Panc1 (cell line): ENCODE measurements at regions not wholly inside any gene's neighbourhood (a gene's known extent, or its start where the extent isn't known, plus 50 kb on each side); places are given as distances from the start of the nearest gene placed in this dataset.

ENCODE experiments used
- CTCF ChIP-seq: fragments of 450-650 bp; IDR thresholded peaks from 2 replicates; pipeline ENCODE4 v1.5.1; 2017; ENCODE audit warnings: mild to moderate bottlenecking
- POLR2AphosphoS5 ChIP-seq: IDR thresholded peaks from 2 replicates; pipeline ENCODE4 v1.6.1; 2012; ENCODE audit warnings: mild to moderate bottlenecking, low read depth, low read length, moderate library complexity
- TF ChIP-seq, protein P1 (sequence below), 2 experiments: IDR thresholded peaks; 2 replicates each; pipeline ENCODE4 v1.6.1; 2011 to 2012; ENCODE audit warnings: low read depth in 2 of 2, control low read depth in 1 of 2, low read length in 1 of 2, mild to moderate bottlenecking in 1 of 2, moderate library complexity in 1 of 2; ENCODE audit not compliant: insufficient read depth in 1 of 2

DNA sequence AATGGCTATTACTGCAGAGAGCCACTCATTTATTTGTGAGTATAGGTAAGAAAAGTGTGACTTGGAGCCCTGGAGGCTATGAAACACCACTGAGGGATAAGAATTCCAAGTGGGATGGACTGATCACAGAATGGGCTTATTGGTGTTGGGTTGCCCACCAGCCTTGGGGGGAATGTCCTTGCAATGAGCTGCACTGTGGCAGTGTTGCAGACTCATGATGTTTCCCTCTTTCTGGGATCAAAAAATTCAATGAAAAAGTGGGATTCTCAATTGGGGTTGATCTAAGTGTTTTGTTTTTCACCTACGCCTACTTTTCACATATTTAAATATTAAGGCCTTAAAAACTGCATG lies 1024.5 kb upstream of the PCDH10 start:
- no peak for TF ChIP-seq CTCF
- TF ChIP-seq, protein P1, sequence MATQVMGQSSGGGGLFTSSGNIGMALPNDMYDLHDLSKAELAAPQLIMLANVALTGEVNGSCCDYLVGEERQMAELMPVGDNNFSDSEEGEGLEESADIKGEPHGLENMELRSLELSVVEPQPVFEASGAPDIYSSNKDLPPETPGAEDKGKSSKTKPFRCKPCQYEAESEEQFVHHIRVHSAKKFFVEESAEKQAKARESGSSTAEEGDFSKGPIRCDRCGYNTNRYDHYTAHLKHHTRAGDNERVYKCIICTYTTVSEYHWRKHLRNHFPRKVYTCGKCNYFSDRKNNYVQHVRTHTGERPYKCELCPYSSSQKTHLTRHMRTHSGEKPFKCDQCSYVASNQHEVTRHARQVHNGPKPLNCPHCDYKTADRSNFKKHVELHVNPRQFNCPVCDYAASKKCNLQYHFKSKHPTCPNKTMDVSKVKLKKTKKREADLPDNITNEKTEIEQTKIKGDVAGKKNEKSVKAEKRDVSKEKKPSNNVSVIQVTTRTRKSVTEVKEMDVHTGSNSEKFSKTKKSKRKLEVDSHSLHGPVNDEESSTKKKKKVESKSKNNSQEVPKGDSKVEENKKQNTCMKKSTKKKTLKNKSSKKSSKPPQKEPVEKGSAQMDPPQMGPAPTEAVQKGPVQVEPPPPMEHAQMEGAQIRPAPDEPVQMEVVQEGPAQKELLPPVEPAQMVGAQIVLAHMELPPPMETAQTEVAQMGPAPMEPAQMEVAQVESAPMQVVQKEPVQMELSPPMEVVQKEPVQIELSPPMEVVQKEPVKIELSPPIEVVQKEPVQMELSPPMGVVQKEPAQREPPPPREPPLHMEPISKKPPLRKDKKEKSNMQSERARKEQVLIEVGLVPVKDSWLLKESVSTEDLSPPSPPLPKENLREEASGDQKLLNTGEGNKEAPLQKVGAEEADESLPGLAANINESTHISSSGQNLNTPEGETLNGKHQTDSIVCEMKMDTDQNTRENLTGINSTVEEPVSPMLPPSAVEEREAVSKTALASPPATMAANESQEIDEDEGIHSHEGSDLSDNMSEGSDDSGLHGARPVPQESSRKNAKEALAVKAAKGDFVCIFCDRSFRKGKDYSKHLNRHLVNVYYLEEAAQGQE (IDR thresholded peaks at IDR 0.05; ENCODE audit: insufficient read depth in 1 of 2, low read depth in 2 of 2, low read length in 1 of 2) = no peak
- TF ChIP-seq POLR2AphosphoS5 = no peak
